Stomach (tissue), 8 donors: ENCODE measurements at regions not wholly inside any gene's neighbourhood (a gene's known extent, or its start where the extent isn't known, plus 50 kb on each side); places are given as distances from the start of the nearest gene placed in this dataset.

Experiments used
- DNase-seq, 2 donors: peaks; one replicate each; pipeline versions ENCODE4 v3.0.0 to v3.0.0-alpha.2; 2013 to 2019
- H3K27ac ChIP-seq, 5 donors: fragments of 200-600 bp in 4 of 5; sonication (generic) in 4 of 5; one replicate each; pipeline ENCODE4 v1.5.1; 2013 to 2019; ENCODE audit warnings: mild to moderate bottlenecking in 1 of 5, moderate library complexity in 1 of 5
- H3K27me3 ChIP-seq, 3 donors: fragments of 200-600 bp; sonication (generic); one replicate each; pipeline ENCODE4 v1.5.1; 2017 to 2019; ENCODE audit warnings: mixed run types in 1 of 3
- H3K36me3 ChIP-seq, 4 donors: fragments of 200-600 bp; sonication (generic); 1 replicate in 3 of 4; 2 replicates in 1 of 4; pipeline ENCODE4 v1.5.1; 2016 to 2019
- H3K4me1 ChIP-seq, 4 donors: fragments of 200-600 bp; sonication (generic); one replicate each; pipeline ENCODE4 v1.5.1; 2016 to 2019
- H3K4me3 ChIP-seq, 4 donors: fragments of 200-600 bp; sonication (generic) in 3 of 4; one replicate each; pipeline ENCODE4 v1.5.1; 2016 to 2019; ENCODE audit warnings: mild to moderate bottlenecking in 1 of 4
- H3K9me3 ChIP-seq, 4 donors: fragments of 200-600 bp; sonication (generic); one replicate each; pipeline ENCODE4 v1.5.1; 2016 to 2019
- CTCF ChIP-seq, 7 experiments: fragments of 450-650 bp in 4 of 7; fragments of 200-600 bp in 3 of 7; sonication (generic) in 3 of 7; IDR thresholded peaks; one replicate each; pipeline ENCODE4 v1.5.1; 2016 to 2019; ENCODE audit warnings: antibody characterized with exemption in 7 of 7, control low read depth in 2 of 7, mild to moderate bottlenecking in 1 of 7
- EP300 ChIP-seq: sonication (generic); formaldehyde crosslinking; IDR thresholded peaks from one replicate; pipeline ENCODE4 v1.6.1; 2017; ENCODE audit warnings: antibody characterized with exemption
- POLR2A ChIP-seq, 4 donors: fragments of 450-650 bp; IDR thresholded peaks; one replicate each; pipeline ENCODE4 v1.6.1; 2016; ENCODE audit warnings: antibody characterized with exemption in 4 of 4, control low read depth in 2 of 4, mild to moderate bottlenecking in 1 of 4, moderate library complexity in 1 of 4
- POLR2AphosphoS5 ChIP-seq, 3 donors: sonication (generic); formaldehyde crosslinking; IDR thresholded peaks; one replicate each; pipeline ENCODE4 v1.6.1; 2016; ENCODE audit warnings: antibody characterized with exemption in 3 of 3
- WGBS, 5 donors: extraction: QIAGEN DNeasy Blood & Tissue Kit in 3 of 5; methylation state at CpG; one replicate each; pipeline versions ENCODE4 v1.1.5 to v1.1.7; 2013 to 2018; 5-methylcytosine and 5-hydroxymethylcytosine counted together
- intact Hi-C: fragments of 100-400 bp; cut with DNase I; formaldehyde crosslinking; loops from one replicate; pipeline ENCODE4 v1.15.1; 2023; ENCODE audit warnings: low total_unique reads
- donor health status: healthy with polysubstance abuse.
- donor health status: Bipolar disorder and iron deficiency.
- donor health status: healthy.

GRCh38 chr20:12406978-12407377 lies 489.3 kb downstream of the BTBD3 start:
- intact Hi-C loops, result no loop called here
- H3K36me3 ChIP-seq, result no peaks in the 10 kb centered on the region
- no peaks in the 10 kb centered on the region for H3K4me1 ChIP-seq
- H3K4me3 ChIP-seq, result no peak overlapping the region
- no peak for DNase-seq
- H3K27me3 ChIP-seq, result no peaks in the 10 kb centered on the region
- TF ChIP-seq CTCF (IDR thresholded peaks at IDR 0.05) (no peak), EP300 (no peak)
- H3K27ac ChIP-seq, result no peak overlapping the region
- H3K9me3 ChIP-seq, result peaks cover 0 to 45% (median 32%) of the 10 kb centered on the region in 4 donors

GRCh38 chr20:12409501-12409900 lies 491.8 kb downstream of the BTBD3 start:
- WGBS, 5 donors, result 39 to 66% (median 61%) methylated on average over 3 of the region's 3 CpGs
- intact Hi-C loops, result no loop called here
- Histone ChIP-seq H3K27me3 (no peaks in the 10 kb centered on the region), H3K4me3 (no peak overlapping the region), H3K9me3 (peaks cover 0 to 45% (median 32%) of the 10 kb centered on the region in 4 donors), H3K36me3 (no peaks in the 10 kb centered on the region), H3K4me1 (peaks cover 0 to 1% (median 0%) of the 10 kb centered on the region in 4 donors), H3K27ac (no peak overlapping the region)
- TF ChIP-seq EP300 (no peak), CTCF (IDR thresholded peaks at IDR 0.05) (no peak), POLR2A (IDR thresholded peaks at IDR 0.05) (no peak), POLR2AphosphoS5 (IDR thresholded peaks at IDR 0.05) (no peak)
- no peak for DNase-seq

- no peak for DNase-seq
- Histone ChIP-seq H3K4me3 (no peak overlapping the region), H3K9me3 (peaks cover 0 to 41% (median 30%) of the 10 kb centered on the region in 4 donors), H3K27ac (no peak overlapping the region), H3K4me1 (peaks cover 0 to 6% (median 1%) of the 10 kb centered on the region in 4 donors), H3K36me3 (no peaks in the 10 kb centered on the region), H3K27me3 (no peaks in the 10 kb centered on the region)
- TF ChIP-seq POLR2A (IDR thresholded peaks at IDR 0.05) (no peak), POLR2AphosphoS5 (IDR thresholded peaks at IDR 0.05) (no peak), CTCF (IDR thresholded peaks at IDR 0.05) (no peak), EP300 (no peak)
- intact Hi-C loops, result no loop called here
Observed at GRCh38 chr20:12410783-12411182, 493.1 kb downstream of the BTBD3 start.

- WGBS, 5 donors, result 64 to 79% (median 76%) methylated on average over 7 of the region's 7 CpGs
- H3K4me3 ChIP-seq, result no peak overlapping the region
- no peak overlapping the region for H3K27ac ChIP-seq
- DNase-seq, result no peak
- no peak for TF ChIP-seq POLR2A (IDR thresholded peaks at IDR 0.05)
- TF ChIP-seq CTCF (IDR thresholded peaks at IDR 0.05), result no peak
- no peak for TF ChIP-seq POLR2AphosphoS5 (IDR thresholded peaks at IDR 0.05)
- TF ChIP-seq EP300, result no peak
- H3K9me3 ChIP-seq, result peaks cover 0 to 35% (median 28%) of the 10 kb centered on the region in 4 donors
- intact Hi-C loops, result no loop called here
- peaks cover 0 to 6% (median 1%) of the 10 kb centered on the region in 4 donors for H3K4me1 ChIP-seq
- no peaks in the 10 kb centered on the region for H3K36me3 ChIP-seq
- H3K27me3 ChIP-seq, result no peaks in the 10 kb centered on the region
Observed at GRCh38 chr20:12411246-12411940, 493.7 kb downstream of the BTBD3 start.
